NCI-H82 treated with DMSO at 0.1 percent for 48 hours (cell line): ENCODE measurements at regions not wholly inside any gene's neighbourhood (a gene's known extent, or its start where the extent isn't known, plus 50 kb on each side); places are given as distances from the start of the nearest gene placed in this dataset.

Source experiments
- DNase-seq: peaks from one replicate; lab custom pipeline; 2025; ENCODE audit not compliant: unreplicated experiment; lab: John Stamatoyannopoulos, UW

DNA sequence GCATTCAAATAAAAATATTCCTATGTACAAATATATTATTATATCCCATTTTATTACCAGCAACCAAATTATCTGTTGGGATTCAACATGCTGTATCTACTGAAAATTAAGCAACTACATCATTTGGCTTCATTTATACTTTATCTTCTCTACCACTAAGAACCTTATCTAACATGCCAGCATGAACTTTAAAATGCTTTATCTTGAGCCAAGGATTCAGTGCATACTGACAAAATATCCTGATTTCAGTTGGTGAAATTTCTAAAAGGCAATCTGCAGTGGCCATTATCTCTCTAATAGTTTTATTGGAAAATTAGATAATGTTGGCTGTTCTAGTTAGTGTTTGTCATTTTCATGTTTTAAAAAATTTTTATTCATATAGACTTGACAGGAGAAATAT, 1149.9 kb downstream of the KCNT2 start:
- no peak for DNase-seq

DNA sequence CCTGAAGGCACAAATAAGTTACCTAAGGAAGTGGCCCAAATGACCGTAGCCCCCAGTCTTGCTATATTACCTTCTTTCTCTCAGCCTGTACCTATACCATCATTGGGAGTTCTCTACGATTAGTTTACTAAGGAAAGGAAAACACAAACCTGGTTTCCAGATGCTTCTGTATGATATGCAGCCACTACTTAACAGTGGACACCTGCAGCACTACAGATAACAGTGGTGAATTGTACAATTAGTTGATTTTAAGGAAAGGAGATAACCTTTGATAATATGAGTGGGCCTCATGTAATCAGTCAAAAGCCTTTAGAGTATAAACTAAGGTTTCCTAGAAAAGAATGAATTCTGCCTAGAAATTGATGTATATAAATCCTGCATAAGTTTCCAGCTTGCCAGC, 1157.4 kb downstream of the KCNT2 start:
- no peak for DNase-seq

DNA sequence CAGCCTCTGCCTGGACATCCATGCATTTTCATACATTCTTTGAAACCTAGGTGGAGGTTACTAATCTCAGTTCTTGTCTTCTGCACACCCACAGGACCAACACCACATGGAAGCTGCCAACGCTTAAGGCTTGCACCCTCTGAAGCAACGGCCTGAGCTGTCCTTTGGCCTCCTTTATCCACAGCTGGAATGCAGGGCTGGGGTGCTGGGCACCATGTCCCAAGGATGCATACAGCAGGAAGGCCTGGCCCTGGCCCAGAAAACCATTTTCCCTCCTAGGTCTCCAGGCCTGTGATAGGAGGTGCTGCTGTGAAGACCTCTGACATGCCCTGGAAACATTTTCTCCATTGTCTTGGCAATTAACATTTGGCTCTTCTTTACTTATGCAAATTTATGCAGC, 1168.6 kb downstream of the KCNT2 start:
- no peak for DNase-seq

DNA sequence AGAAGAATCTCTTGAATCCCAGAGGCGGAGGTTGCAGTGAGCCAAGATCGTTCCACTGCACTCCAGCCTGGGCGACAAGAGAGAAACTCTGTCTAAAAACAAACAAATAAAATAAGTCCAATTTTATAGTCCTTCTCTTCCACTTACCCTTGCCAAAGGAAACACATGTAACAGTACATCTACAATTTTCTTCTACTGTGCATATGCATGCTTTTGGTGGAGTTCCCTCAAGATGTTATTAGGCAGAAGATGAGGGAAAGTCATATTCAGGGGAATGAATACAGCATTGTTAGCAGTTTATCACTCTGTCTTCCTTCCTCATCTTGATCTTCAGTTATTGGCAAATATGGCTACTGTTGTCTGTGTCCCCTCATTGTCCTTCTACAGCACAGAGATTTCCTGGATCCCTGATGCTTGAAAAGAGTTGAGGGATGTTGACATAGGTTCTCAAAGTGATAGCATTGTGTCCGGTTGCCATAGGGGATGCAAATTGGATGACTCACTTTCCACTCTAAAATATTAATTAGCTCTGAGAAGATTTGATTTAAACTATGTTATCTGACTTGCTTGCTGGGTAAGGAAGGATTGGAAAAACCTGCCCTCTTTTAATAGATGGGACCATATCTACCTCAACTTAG, 1173.6 kb downstream of the KCNT2 start:
- no peak for DNase-seq

DNA sequence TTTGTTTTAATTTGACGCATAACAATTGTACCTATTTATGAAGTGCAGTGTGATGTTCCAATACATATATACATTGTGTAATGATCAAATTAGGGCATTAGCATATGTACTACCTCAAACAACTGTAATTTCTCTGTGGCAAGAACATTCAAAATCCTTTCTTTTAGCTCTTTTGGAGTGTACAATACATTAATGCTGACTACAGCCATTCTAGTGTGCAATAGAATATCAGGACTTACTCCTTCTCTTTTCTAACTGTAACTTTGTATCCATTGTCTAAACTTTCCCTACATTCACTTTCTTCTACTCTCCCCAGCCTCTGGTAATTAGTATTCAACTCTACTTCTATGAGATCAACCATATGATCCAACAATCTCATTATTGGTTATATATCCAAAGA, 1177.4 kb downstream of the KCNT2 start:
- no peak for DNase-seq

DNA sequence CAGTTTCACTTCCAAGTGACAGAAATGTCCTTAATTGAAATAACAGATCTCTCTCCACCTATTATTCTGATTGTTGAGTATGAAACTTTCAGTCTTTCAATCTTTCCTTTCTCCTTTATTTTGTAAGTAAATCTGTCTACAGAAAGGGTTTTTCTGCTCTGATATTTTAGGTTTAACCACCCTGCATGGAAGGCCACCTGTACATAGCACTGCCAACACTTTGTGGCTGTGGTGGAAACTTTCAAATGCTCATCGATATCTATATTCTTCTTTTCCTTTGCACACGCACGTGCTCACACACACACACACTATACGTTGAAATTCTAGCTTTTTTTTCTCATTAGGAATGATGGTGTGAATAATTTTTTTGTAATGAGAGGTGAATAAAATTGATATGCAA, 1179.3 kb downstream of the KCNT2 start:
- no peak for DNase-seq

DNA sequence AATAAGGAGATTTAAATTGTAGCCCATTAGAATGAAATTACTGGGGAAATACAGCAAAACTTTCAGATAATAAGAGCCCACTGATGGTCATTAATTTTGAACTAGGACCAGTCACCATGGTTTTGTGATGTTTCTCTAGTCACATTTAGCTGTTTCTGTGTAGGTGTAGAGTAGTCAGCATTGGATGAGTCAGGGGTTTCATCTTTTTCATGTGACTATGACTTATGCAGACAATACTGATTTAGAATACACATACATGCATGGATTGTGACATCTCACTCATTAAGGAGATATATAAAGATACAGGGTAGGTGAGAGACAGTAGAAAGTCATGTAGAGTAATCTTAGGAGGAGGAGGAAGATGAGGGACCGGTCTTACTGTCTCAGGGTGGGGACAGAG, 1192.7 kb downstream of the KCNT2 start:
- DNase-seq: no peak

DNA sequence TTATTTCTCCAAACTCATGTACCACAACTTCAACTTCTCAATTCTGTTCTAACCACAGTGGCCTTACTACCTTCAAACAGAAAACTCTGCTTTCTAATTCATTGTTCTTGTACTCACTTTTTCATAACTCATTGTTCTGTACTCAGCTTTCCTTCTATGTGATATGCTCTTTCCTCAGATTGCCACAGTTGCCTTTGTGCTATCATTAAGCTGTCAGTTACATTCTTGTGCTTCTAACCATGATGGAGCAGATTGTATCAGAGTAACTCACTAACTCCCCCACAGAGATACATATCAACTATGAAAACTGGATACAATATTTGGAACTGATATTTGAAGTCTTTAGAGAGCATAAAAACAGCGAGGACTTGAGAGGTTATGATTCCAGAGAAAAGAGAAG, 1213.7 kb downstream of the KCNT2 start:
- no peak for DNase-seq

DNA sequence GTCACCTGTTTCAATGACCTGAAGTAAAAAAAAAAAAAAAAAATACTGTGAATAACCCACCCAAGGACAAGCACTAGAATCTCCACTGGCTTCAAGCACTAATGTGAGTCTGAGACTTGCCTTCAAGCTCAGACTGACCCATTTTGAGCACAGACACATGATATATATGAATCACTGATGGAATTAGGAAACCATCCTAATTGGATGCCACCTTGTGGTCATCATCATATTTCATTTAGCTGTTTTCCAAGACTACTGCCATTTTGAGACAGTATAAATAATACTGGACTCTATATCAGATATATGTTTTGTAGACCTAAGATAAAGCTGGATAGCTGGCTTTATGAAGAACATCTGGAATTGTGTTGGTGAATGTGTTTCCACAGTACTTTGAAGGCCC, 1232.0 kb downstream of the KCNT2 start:
- no peak for DNase-seq

DNA sequence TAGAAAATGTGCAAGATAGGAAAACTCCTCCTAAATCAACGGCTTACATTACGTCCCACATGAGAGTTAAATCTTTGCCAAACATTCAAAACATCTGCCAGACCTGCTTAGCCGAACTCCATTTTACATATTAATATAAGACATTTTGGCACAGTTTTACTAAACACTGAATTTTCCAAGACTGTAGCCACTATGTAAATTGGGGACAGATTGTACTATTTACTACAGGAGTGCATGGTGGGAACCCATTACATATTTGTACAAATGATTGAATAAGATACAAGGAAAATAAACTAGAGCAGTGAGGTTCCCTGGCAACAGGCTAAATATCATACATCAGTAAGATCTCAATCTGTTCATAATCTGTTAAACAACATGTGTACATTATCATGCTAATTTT, 1234.4 kb downstream of the KCNT2 start:
- DNase-seq: no peak

DNA sequence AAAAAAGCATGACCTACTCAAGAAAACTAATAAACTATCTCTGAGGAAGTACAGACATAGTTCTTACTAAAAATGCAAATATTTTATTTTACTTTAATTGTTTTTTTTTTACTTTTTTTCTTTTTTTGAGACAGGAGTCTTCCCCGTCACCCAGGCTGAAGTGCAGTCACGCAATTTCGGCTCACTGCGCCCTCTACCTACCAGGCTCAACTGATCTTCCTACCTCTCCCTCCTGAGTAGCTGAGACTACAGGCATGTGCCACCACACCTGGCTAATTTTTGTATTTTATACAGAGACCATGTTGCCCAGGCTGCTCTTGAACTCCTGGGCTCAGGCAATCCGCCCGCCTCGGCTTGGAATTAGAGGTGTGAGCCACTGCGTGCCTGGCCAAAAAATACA, 1263.1 kb downstream of the KCNT2 start:
- no peak for DNase-seq

DNA sequence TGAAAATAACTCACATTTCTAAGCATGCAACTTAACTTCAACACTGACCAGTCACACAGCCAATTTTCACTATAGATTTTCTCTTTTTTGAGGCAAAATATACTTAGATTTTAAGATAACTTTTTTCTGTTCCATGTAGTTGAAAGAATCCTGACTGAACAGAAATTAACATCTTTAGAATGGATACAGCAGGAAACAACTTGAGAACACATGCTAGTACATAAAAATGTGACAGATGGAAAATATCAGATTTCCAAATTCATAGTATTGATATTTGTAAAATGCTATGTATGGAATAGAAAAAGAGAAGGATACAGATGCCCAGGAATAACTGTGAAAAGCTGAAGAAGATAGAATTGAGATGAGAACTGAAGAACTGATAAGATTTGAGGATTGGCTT, 1270.6 kb downstream of the KCNT2 start:
- DNase-seq: no peak

DNA sequence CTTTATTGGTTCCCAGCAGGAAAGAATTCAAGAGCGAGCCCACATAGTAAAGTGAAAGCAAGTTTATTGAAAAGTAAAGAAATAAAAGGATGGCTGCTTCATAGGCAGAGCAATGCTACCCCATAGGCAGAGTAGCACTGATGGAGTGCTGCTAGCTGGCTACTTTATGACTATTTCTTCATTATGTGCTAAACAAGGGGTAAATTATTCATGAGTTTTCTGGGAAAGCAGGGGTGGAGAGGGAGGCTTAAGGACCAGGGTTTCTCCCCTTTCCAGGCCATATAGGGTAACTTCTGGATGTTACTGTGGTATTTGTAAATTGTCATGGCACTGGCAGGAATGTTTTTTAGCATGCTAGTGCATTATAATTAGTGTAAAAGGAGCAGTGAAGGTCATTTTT, 1271.4 kb downstream of the KCNT2 start:
- DNase-seq: no peak

DNA sequence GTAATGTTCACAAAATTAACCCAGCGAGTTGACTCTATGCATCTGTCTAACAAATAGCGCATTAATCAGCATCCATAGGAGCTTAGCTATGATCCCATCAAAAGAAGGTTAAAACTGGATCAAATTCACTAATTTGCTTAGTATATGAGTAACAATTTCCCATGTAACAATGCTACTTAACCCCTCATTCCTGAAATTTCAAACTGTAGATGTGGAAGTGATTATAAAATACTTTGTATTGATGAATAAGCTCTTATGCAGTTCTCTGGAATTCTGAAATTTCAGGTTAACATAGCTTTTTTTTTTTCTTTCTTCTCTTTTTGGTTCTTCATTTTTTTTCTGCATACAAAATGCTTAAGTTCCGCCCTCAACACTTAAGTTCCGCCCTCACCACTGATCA, 1272.7 kb downstream of the KCNT2 start:
- no peak for DNase-seq

DNA sequence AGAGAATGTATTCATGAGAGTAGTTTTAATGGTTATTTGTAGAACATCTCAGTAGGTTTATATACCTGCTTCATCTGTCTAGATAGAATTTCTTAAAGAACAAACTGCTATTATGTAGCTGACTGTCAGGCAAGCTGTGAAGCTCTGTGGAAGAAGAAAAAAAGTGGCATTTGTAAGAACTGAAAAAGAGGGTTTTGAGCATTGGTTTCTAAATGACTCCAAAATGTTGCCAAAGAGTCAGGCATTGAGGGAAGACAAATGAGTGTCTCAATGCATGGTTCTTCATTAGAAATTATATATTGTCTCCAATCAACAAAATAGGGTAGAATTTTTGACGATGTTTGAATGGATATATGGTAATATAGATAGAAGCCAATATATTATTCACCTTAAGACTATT, 1276.1 kb downstream of the KCNT2 start:
- no peak for DNase-seq

DNA sequence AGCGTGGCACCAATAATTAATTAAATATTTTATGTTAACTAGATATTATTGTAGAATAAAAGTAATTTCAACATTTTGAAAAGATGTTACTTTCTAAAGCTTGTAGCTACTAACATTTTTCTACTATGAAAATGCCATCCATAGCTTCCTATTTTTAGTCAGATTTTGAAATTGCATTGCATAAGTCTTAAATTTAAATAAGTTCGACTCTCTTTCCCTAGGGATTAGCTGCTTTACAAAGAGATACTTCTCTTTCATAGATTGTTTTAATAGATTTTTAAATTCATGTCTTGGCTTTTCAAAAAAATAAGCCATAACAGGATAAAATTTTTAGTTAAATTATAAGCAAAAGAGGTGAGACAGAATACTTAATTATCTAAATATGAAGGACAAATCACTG, 1279.6 kb downstream of the KCNT2 start:
- DNase-seq: no peak

DNA sequence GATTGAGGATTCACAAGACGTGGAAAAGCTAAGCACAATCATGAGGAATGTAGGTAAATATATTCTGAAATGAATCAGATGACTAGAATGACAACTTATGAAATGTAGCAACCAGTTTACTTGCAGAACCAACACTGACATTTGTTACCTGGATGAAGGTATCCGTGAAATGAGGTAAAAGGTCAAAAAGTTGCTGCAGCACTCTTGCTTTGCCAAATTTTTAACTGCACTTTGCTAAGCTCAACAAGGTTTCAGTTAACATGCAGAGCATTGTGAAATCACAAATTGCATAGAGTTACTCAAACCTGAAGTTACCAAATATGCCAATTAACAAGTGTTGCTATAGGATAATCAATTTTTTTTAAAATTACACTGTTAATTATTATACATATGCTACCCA, 1280.1 kb downstream of the KCNT2 start:
- DNase-seq: no peak

DNA sequence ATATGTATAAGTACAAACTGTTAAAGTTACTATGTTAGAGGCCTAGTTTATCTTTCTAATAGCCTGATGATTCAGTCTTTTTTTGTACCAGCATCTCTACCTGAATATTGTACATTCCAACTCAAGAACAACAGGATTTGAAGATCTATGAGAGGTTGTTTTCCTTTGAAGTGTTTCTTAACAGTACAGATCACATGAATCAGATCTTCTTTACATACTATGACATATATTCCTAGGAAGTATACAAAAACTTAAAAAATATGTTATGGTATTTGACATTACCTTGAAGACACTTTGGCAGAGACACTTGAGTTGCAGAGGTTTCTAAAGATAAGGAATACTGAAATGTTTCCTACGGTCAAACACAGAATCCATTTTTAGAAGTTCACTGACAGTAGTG, 1280.9 kb downstream of the KCNT2 start:
- DNase-seq: no peak

DNA sequence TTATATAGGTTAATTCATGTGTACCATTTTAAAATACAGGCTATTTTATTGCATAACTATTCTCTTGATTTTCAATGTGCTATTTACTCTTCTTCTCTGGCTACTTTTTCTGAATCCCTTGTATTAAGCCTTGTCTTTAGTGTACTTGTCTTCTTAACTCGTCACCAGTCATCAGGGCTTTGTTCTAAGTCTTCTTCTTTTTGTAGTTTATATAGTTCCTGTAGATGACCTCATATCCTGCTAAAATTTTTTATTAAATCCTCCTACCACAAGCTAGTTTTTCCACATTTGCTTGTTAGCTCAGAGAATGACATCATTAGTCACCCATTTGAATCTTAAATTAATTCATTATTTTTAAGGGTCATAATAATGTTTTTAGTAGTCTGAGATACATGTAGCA, 1281.9 kb downstream of the KCNT2 start:
- DNase-seq: no peak

DNA sequence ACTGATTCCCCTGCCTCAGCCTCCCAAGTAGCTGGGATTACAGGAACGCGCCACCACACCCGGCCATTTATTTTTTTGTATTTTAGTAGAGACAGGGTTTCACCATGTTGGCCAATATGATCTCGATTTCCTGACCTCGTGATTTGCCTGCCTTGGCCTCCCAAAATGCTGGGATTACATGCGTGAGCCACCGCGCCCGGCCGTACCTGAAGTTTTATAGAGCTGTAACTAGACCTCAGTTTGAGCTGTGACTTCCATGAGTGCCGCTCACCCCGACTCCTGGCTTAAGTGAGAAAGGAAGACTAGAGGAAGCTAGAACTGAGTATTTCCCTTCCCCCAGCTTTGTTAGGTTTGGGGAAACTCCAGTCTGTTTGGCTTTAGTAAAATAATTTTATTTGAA, 1283.1 kb downstream of the KCNT2 start:
- no peak for DNase-seq

DNA sequence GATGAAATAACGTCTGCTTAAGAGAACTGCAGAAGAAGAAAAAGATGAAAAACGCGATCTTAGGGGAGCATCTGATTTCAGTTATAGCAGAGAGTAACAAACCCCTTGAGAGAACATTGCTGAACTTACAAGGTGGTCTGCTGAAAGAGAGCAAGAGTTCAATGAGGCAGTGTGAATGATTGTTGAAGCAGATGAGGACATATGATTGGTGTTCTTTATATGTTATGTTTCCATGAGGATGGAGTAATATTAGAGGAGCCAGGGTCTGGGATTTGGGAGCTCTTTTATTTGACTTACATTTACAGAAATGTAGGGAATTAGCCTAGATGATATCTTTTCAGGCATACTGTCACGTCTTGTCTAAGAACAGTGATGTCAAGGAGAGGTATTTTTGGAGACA, 1302.0 kb downstream of the KCNT2 start:
- no peak for DNase-seq

DNA sequence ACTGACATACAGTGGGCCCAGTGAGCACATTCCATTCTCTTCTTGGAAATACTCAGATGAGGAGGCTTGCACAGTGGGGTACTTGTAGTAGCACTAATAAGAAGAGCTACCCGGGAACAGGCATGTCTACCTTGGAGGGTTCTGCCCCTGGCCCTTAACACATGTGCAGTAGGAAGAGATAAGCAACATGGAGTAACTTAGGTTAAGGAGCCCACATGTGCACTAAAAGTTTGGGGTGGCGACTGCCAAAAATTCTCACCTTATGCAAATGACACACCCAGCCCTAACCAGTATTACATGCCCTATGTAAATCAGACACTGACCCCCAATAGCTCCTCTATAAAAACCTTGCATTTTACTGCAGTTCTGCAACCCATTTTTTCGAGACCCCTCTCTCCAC, 1313.3 kb downstream of the KCNT2 start:
- no peak for DNase-seq

DNA sequence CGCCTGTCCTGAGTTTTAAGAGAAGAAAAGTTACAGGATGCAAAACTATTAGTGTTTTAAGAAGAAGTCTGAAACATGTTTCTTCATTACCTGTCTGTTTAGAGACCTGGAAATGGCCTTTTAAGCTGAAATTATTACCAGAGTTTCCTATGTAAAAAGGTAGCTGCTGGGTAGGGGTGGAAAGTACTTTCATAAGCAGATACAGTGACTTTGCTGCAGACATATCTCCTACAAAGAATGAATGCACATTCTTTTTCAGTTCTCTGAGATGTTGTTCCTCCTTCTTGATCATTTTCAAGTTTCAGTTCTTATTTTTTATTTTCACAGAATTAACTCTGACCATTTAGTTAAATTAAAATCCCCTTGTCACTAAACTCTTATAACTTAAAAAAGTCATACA, 1329.6 kb downstream of the KCNT2 start:
- DNase-seq: no peak

DNA sequence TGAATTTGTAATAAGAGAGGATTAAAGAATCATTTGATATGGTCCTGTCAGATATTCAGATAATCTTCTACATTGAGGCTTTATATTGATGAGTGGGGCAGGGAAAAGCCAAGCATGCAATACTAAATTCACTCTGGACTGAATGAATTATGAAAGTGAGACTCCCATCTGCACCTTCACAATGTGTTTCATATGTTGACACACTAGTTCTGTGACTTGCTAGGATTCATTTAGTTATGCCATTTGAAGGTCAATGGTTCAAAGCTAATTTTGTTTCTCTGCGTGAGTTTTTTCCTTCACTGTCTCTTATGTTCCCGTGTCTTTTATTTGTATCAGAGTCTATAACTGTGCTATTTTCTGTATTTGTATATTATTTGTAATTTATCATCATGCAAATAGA, 1332.5 kb downstream of the KCNT2 start:
- DNase-seq: no peak
